Suppressor macrophage treated with lipopolysaccharide for 1 hour (primary cell): ENCODE measurements at regions not wholly inside any gene's neighbourhood (a gene's known extent, or its start where the extent isn't known, plus 50 kb on each side); places are given as distances from the start of the nearest gene placed in this dataset.
"Not testable (repeated sequence)": the region's sequence is repeated elsewhere in the genome, so short reads cannot be mapped to it uniquely, and the experiment has no call there.

Experiments
- DNase-seq, 3 donors: peaks; one replicate each; pipeline ENCODE4 v3.0.0-alpha.2; 2020 to 2022

DNA sequence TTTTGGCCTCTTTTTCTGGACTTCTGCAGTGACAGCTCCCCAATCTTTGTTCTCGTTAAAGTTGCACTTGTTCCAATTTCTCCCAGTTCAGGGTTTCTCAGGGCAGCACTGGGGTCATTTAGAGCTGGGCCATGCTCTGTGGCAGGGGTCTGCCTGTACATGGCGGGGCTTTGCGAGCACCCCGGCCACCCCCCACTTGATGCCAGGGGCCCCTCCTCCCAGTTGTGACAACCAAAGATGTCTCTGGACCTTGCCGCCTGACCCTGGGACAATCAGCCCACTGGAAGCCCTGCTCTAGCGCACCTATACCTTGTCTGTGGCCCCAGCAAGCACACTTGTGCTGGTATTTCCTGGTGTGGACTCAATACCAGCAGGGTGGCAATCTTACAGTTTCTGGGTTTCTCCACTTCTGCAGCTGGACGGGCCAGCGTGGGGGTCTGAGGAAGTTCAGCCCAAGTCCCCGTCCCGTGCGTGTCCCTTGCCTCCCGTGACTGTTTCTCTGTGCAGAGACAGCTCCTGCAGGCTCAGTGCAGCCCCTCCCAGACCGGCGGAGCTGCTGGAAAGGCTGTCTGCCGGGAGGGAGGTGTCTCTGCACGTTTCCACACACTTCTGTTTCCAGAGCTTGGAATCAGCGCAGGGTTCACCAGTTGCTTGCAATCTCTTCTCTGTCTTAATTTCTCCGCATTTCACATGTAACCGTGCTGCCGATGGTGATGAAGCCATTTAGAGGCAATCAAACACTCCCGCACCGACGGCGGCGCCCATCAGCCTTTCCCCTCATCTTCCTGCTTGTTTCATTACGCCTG is 1328.9 kb downstream of the BRD1 start:
- DNase-seq, result no peak

DNA sequence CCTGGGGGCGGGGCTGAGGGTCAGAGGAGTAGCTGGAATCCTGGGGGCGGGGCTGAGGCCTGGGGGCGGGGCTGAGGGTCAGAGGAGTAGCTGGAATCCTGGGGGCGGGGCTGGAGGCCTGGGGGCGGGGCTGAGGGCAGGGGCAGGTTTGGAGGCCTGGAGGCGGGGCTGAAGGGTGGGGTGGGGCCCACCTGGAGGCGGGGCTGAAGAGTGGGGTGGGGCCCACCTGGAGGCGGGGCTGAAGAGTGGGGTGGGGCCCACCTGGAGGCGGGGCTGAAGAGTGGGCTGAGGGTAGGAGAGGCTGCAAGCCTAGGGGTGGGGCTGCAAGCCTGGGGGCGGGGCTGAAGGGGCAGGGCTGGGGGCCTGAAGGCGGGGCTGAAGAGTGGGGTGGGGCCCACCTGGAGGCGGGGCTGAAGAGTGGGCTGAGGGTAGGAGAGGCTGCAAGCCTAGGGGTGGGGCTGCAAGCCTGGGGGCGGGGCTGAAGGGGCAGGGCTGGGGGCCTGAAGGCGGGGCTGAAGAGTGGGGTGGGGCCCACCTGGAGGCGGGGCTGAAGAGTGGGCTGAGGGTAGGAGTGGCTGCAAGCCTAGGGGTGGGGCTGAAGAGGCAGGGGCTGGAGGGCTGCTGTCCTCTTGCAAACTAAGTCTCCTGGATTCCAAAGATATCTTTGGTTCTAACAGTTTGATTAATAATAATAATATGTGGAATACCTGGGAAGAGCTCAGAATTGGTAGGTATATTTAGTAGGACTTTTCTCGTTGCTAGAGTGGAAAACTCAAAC is 1329.7 kb downstream of the BRD1 start:
- not testable (repeated sequence) for DNase-seq

DNA sequence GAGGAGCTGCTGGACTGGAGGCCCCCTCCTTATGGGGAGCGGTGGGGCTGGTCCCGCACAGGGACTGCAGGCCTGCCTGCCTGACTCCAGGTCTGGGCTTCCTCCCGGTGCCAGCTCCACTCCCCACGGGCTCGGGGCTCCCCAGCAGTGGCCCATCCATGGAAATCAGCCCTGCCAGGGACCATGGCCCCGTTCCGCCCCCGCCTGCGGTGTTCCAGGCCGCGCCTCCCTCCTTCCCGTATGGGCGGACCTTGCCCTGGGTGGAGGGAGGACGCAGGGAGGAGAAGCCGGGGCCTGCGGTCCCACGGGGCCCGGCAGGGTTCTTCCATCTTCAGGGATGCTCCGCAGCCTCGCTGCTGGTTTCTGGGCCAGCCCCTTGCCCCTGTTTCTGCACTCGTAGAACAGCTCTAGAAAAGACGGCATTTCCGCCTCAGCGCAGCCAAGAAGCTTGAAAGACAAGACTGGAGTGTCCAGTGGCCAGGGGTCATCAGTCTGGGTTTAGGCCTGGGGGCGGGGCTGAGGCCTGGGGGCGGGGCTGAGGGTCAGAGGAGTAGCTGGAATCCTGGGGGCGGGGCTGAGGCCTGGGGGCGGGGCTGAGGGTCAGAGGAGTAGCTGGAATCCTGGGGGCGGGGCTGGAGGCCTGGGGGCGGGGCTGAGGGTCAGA is 1330.6 kb downstream of the BRD1 start:
- no peak for DNase-seq

DNA sequence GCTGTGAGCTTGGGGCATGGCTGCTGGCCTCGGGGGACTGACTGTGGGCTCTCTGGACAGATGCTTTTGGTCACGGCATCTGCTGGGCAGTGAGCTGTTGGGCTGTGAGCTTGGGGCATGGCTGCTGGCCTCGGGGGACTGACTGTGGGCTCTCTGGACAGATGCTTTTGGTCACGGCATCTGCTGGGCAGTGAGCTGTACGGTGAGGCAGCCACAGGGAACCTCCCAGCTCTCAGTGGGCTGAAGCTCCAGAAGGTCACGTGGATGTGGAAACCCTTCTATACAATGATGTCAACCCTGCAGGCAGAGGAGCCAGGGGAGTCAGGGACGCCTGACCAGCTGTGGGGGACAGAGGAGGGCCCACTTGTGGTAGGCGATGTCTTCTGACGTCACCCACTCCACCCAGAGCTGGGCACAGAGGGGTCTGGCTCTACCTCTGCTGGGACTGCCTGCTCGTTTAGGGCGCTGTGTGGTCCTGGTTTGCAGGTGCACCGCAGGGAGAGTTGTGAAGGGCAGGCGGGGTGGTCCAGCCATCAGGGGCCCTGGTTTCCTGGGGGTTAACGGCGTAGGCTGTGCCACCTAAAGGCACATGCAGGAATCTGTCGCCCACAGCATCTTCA is 1331.3 kb downstream of the BRD1 start:
- DNase-seq, result no peak

DNA sequence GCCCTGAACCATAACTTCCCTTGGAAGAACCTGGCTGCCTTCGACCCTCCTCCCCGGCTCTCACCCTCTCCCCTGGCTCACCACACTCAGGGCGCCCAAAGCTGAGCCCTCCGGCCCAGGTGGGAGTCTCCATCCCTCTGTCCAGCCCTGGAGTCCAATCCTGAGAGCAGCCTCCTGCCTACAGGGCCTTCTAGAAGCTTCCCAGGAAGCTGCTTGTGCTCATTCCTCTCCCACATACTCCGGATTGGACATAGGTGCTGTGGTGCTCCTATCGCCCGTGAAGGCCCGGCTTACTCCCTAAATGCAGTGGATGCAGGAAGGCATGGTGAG is 1332.0 kb downstream of the BRD1 start:
- no peak for DNase-seq

DNA sequence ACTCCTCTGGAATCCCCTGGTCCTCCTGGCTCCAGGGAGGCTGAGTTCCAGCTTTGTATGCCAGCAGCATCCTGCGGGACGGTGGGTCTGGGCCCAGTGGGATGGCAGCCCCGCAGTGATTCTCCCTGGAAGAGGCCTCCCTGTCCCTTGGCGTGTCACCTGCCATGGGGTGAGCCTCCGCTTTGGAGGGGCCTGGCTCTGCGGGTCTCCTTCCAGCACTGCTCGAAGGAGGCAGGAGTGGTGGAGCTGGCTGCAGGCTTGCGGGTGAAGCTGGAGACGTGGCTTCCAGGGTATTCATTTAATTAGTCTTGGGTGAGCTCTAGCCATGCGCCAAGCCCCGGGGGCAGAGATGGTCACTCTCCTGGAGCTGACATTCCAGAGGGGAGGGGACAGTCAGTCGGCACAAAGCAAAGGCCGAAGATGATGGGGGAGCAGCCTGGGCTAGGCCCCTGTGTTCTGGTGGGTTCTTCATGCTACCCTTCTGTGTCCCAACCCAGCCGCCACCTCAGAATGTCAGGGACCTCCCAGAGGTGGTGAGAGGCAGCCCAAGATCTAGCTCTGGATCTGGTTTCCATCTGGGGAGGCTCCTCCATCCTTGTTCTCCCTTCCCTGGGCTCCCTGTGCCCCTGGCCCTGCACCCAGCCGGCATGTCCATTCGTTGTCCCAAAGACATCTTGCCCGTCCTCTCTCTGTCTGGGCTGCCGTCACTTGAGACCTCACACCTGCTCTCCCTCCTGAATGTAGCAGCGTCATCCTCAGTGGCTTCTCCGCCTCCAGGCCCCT is 1332.5 kb downstream of the BRD1 start:
- no peak for DNase-seq

DNA sequence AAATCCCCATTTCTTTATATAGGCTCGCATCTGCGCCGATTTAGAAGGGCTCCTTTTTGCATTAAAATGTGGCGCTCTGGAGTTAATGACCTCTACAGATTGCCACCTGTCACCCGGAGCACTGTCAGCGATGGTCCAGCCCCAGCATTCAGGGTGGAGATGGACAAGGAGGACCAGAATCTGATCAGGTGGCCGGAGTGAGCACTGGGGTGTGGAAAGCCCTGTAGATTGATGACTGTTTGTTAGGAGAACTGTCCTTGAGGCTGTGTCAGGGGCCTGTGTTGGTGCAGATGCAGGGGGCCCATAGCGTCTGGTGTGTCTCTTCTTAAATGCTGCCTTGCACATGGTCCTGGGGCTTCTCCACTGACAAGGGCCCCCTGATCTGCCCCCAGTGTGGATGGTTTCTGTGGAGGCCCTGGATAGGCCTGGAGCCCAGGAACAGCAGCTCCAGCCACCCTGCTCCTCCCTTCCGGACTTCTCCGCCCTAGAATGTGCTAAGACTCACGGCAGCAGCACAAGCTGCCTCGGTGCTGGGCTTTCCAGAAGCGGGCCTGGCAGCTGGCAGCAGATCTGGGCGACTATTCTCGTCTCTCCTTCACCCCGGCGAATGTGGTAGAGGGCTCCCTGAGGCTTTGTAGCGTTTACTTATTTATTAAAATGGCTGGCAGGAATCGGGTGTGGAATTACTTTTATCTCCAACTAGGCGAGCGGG is 1333.3 kb downstream of the BRD1 start:
- DNase-seq, result no peak

DNA sequence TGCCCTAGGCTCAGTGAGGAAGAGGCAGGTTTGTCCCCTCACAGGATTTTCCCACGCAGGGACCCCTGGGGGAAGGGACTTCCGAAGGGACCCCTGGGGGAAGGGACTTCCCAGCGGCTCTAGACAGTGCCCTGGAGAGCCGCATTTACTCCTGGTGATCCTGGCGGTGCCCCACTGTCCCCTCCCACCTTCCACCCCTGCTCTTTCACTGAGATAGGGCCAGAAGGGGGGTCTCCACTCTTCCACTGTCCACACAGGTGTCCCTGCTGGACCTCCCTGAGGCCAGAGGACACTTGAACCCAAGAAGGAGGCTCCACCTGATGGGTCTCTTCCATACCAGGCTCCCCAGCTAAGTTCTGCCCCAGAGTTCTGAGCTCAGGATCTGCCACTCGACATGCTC is 1333.9 kb downstream of the BRD1 start:
- no peak for DNase-seq

DNA sequence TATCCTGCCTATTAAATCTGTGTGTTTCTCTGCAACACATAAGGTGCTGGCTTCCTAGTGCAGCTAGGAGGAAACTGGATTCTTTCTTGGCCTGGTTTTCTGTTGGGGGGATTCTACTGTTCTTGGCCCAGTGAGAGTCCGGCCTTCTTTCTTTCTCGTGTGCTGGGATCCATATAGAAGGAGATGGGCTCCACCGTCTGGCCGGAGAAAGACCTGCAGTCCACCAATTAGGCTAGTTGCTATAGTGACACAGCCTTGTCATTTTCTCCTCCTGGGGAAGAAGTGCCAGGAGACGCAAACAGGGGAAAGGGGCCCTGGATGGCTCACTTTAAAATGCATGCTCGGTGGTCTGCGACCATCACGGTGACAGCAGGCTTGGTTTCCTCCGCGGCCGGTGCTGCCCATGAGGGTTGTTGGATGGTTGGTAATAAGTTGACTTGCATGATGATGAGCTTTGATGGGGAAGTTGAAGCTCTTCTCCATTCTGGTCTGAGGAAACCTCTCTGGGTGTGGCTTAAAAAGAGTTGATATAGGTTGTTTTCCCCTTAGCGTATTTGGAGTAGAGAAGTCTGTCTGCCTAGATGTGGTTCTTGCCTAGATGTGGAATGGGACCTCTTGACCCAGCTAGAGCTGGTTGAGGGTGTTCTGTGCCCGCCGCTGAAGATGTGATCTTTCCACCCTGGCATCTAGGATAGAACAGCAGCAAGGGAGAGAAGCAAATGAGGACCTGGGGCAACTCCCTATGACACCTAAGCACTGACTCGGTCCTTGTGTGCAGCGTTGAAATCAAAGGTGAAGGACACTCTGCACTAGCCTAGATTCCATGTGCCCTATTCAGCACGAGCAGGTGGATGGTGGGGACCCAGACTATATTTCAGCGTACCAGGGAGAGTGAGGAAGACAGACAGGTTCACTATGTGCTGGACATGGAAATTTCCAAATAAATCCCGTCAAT is 1335.0 kb downstream of the BRD1 start:
- peak; percentile 49 to 68 (median 61) for DNase-seq

DNA sequence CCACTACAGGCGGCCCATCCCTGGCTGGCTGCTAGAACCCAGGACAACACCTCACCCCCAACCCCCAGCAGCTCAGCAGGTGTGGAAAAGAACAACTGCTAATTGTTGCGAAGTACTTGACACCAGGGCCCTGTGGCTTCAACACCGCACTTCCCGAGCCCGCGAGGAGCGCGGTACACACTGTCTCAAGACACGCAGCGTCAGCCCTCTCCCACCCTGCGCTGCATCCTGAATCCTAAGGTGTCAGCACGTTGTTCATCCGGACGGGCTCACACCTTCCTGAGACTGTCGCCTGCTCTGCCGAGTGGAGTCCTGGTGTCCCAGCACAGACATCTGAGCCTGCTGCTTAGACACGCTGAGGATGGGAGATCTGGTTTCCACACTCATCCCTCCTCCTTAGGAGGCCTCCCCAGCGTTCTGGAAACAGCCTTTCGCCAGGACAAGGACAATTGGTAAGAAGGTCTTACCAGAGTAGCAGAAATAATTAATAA is 1336.2 kb downstream of the BRD1 start:
- no peak for DNase-seq

DNA sequence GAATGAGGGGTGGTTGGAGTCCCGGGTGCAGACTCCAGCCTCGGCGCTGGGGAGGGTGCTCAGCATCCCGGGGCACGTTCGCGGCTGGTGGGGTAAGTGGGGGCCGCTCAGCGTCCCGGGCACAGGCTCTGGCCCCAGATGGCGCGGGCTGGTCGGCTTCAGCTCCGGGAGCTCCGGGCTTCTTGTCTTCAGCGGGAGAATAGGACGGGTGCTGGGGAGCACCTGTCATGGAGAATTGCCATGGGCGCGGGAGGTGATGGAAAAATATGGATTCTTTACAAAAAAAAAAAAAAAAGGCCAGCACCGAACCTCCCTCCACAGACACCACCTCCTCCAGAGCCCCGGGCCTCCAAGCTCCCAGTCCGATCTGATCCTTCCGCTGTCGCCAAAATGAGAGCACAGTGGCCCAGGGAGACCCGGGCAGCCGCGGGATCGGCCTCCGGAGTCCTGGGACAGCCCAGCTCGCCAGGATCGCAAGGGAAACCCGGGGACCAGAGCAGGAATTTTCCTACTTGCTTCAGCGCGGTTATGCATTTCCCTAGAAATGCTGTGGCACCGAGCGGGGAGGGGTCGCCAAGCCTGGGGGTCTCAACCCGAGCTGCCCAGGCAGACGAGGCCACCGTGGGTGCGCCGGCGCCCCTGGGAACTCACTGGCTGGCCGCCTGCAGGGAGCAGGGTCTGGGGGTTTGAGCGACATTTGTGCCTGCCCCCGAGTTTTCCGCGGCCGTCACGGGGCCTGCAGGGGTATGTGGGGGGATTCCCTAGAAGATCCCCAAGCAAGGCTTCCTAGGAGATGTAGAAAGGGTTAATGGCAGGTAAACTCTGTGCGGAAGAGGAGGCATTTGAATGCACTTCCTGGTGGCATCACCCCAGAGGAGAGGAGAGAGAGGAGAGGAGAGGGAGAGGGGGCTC is 1336.9 kb downstream of the BRD1 start:
- no peak for DNase-seq

DNA sequence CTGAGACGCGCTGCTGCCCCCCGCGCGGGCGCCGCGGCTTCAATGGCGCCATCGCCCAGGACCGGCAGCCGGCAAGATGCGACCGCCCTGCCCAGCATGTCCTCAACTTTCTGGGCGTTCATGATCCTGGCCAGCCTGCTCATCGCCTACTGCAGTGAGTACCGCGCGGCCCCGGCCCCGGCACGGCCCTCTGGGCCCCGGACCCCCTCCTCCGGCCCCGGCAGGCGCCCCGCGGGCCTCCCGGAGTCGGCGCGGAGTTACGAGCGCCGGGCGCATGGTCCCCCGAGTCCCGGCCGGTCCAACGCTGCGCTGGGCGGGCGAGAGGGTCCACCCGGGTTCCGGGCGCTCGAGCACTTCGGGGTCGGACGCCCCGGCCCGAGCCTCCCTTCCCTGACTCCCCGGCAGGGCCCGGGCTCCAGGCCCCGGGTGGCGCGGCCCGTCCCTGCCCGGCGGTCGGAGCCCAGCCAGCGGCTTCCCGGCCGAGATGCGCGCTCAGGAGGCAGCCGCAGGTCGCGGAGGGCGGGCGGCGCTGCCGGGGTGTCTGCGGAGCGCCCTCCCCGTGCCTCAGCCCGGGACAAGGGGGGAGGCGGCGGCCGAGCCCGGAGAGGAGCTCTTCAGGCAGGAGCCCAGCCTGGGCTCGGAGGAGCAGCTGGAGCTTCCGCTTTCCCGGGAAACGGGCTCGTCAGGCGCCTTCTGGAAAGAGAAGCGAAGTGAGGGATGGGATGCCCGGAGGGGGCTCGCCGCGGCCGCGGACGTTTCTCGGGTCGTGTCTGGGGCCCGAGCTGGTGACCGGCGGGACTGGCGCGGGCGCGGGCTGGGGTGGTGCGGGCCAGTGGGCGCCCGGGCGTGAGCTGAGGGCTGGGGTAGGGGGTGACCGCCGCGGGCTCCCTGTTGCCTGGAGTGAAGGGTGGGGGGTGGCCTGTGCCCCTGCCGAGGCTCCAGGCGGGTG is 1337.8 kb downstream of the BRD1 start:
- DNase-seq, result peak in 1 of 3 donors; percentile 11

DNA sequence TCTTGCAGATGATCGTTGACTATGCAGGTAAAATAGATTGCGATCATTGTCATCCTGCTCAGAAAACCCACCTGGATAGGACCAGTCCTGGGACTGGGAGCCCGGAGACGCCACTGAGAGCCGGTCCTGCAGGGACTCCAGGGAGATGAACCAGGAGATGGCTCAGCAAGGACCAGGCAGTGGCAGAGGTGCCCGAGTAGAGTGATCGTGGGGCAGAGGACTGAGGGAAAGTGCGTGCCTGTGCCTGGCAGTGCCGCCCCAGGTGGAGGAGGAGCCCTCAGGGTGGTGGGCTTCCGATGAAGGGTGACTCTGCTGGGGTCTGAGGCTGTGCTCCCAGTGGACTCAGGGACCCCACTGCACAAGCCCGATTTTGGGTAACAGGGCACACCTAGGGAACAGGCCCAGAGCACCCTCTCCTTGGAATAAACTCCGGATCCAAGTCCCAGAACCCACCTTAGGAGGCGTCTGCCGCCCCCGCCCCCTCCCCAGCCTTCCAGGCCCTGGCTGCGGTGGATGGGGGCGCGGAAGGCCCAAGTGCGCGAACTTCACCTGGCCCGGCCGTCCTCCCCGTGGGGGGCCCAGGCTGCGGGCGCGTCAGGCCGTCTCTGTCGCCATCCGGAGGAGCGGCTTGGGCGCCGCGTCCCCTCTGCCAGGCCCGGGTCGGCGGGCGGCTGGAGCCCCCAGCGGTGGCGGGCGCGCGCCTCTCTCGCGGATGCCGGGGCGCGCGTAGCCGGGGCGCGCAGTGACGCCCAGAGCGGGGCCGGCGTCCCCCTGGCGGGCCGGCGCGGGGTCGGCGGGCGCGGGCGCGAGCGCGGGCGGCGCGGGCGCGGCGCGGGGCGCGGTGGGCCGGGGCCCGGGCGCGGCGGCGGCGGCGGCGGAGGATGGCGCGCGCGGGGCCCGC is 1338.8 kb downstream of the BRD1 start:
- DNase-seq, result no peak

DNA sequence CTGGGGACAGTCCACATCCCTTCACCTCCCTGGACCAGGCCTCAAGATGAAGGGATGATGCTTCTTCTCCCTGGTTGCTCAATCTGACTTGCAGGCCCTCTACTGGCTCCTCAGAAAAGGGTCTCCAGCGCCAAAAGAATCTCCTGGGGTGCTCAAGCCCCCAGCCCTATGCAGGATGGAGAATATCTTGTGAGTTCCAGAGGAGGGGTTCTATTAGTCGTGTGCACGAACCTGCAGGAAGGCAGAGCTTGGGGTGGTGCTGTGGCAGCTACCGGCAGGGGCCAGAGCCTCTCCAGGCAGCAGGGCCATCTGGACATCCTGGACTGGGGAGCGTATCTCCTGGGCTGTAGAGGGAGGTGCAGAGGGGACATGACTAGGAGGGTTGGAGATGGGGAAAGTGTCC is 1339.5 kb downstream of the BRD1 start:
- no peak for DNase-seq

DNA sequence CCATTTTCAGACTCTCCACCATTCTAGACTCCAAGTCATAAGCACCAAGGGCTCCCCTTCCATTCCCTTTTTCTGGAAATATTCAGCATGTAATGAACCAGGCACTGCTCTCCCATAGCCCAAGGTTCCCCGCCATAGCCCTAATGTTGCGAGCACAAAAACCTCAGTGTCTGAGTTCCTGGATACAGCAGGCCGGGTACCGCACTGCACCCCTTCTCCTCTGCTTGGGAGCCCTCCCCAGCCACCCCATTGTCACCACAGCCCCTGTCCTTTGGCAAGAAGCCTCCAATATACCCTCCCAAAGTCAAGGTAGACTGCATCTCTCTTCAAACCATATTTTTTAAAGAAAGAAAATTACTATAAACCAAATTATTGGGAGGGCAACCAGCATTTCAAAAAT is 1341.1 kb downstream of the BRD1 start:
- DNase-seq, result no peak

DNA sequence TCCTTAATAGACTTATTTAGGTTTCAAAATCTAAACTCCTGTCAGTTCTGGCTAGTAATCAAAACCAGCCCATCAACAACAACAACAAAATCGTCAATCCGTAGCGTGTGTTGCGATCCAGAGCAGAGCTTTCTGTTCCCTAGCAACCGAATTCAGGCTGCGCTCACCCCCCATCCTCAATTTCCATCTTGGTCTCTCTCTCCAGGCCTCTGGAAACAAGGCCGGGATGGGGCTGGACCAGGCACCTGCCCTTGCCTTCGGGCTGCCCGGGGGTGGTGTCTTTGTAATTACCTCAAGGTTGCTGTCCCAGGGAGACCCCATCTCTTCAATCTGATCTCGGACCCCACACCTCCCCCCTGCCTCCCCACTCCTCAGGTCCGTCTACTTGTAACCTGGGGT is 1341.5 kb downstream of the BRD1 start:
- DNase-seq, result no peak
